GM18511 (cell line): ENCODE measurements at regions not wholly inside any gene's neighbourhood (a gene's known extent, or its start where the extent isn't known, plus 50 kb on each side); places are given as distances from the start of the nearest gene placed in this dataset.
A peak's percentile ranks its signal among the peaks of the same experiment; 100 is the strongest.

ENCODE experiments used
- ATAC-seq: cut with Tn5 transposase; IDR thresholded peaks from one replicate; pipeline ENCODE4 v1.9.1; 2021; ENCODE audit warnings: mild to moderate bottlenecking, moderate library complexity; ENCODE audit not compliant: unreplicated experiment

- no peak for ATAC-seq
Observed at GRCh38 chr3:154022606-154023005, 98.6 kb upstream of the ARHGEF26 start.

- ATAC-seq: no peak
Observed at GRCh38 chr3:154023148-154023547, 98.0 kb upstream of the ARHGEF26 start.

GRCh38 chr3:154025007-154025406 lies 96.2 kb upstream of the ARHGEF26 start:
- no peak for ATAC-seq

GRCh38 chr3:154029926-154030325 lies 91.3 kb upstream of the ARHGEF26 start:
- no peak for ATAC-seq

GRCh38 chr3:154034797-154035330 lies 86.3 kb upstream of the ARHGEF26 start:
- no peak for ATAC-seq

GRCh38 chr3:154040283-154040682 lies 80.9 kb upstream of the ARHGEF26 start:
- peak; percentile 75 for ATAC-seq

GRCh38 chr3:154044671-154045070 lies 76.5 kb upstream of the ARHGEF26 start:
- no peak for ATAC-seq

GRCh38 chr3:154050216-154050615 lies 71.0 kb upstream of the ARHGEF26 start:
- no peak for ATAC-seq

GRCh38 chr3:154050766-154051165 lies 70.4 kb upstream of the ARHGEF26 start:
- ATAC-seq: no peak

- no peak for ATAC-seq
Observed at GRCh38 chr3:154059833-154060232, 61.4 kb upstream of the ARHGEF26 start.

- no peak for ATAC-seq
Observed at GRCh38 chr3:154060238-154061000, 60.8 kb upstream of the ARHGEF26 start.

- ATAC-seq: no peak
Observed at GRCh38 chr3:154061001-154061370, 60.2 kb upstream of the ARHGEF26 start.

GRCh38 chr3:154062513-154062912 lies 58.7 kb upstream of the ARHGEF26 start:
- ATAC-seq: no peak

GRCh38 chr3:154071146-154071545 lies 50.0 kb upstream of the ARHGEF26 start:
- no peak for ATAC-seq
